Fibroblast of peridontal ligament (primary cell): ENCODE measurements at regions not wholly inside any gene's neighbourhood (a gene's known extent, or its start where the extent isn't known, plus 50 kb on each side); places are given as distances from the start of the nearest gene placed in this dataset.
A peak's percentile ranks its signal among the peaks of the same experiment; 100 is the strongest.

Experiments used
- DNase-seq: peaks from one replicate; pipeline ENCODE4 v3.0.0-alpha.2; 2010; ENCODE audit errors: extremely low read depth

DNA sequence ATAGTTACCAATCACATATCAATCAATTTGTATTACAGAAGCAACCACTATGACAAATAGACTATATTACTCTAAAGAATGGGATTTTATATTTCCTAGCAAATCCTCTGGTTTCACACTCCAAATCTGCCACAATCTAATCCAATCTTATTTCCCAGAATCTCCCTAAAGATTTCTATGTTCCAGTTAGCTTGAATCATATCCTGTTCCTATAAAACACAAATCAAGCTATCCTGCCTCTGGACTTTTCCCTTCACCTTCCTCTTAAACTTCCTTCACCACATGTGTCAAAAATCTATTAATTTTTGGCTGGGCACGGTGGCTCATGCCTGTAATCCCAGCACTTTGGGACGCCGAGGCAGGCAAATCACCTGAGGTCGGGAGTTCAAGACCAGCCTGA, 50.0 kb downstream of the PIK3C2A start:
- no peak for DNase-seq

DNA sequence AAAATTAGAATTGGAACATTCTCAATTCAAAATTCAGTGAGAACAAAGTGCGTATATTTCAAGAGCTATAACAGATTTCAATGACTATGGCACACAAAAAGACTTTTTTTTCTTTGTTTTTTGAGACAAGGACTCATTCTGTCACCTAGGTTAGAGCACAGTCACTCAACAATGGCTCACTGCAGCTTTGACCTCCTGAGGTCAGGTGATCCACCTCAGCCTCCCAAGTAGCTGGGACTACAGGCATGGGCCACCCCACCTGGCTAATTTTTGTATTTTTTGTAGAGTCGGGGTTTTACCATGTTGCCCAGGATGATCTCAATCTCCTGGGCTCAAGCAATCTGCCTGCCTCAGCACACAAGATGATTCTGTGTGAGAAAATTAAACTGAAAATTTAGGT, 51.5 kb downstream of the PIK3C2A start:
- no peak for DNase-seq

DNA sequence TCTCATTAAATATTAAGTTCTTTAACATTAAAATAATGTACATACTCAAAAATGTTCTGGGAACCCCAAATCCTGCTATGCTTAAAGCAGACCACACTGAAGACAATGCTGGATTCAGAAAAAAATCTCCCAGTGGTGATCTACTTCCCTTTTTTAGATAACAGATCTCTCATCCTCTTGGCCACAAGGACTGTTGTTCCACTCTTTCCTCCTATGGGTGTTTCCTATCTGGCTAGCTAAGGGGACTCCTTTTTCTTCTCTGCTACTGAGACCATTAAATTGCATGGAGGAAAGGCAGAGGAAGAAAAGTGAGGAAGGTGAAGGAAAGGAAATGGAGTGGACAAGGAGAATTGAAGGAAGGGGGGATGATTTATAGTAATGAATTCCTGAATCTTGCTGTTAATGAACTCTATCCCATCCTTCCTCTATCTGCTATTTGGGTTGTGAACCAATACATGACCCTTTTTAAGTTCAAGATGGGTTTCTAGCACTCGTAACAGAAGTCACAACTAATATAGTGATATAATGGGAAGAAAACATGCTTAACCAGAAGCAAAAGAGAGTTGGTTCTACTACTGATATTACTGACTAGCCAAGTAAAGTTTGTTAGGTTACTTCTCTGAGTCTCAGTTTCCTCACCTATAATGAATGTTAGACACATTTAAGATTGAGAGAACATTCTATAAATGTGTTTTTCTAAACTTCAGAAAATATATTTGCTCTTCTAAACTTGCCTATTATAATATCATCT, 53.2 kb downstream of the PIK3C2A start:
- DNase-seq = no peak

DNA sequence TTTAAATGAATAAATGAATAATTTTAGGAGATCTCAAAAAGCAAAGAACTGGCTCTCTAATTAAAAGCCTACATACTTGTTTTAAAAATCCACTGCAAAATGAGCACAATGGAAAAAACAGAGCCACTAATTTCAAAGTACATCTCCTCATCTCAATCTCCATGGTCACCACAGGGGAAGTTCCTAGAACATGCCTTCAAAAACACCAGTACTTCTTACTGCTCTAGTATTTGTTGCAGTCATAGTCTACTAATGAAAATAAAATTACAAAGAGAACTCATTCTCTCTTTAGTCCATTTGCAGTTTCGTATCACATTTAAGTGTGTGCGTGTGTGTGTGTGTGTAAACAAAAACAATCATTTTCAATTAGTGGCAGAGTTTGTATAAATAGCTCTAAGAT, 54.0 kb downstream of the PIK3C2A start:
- DNase-seq = no peak

DNA sequence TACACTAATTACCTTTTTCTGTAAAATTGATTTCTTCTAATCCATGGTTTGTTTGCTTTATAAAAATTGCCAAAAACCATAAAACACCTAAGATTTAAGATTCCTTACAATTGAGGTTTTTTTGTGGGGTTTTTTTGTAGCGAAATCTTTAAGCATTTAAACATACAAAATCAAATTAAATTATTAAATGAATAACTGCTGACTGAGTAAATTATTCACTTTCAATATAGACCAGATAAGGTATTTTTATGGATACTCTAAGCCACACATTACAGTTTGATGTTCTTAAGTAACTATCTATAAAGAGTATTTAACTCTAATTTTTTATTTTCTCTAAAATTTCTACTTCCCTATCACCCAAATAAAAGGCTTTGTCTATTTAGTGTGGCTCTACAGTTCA, 55.5 kb downstream of the PIK3C2A start:
- no peak for DNase-seq

DNA sequence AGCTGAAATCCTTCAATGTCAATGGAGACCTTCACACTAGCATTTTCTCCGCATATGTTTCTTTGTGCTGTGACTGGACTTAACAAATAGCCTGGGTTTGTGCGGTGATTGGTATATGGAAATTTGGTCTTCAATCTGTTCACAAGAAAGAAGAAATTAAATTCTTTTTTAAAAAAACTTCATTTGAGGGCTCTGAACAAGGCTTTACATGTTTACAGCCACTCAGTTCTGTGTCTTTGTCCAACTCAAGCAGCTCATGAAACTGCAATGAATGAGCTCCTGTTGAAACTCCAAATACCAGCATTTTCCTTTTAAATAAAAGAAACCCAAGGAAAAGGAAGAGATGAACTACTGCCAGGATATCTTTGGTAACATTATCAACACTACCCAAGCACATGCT, 57.3 kb downstream of the PIK3C2A start:
- DNase-seq = no peak

DNA sequence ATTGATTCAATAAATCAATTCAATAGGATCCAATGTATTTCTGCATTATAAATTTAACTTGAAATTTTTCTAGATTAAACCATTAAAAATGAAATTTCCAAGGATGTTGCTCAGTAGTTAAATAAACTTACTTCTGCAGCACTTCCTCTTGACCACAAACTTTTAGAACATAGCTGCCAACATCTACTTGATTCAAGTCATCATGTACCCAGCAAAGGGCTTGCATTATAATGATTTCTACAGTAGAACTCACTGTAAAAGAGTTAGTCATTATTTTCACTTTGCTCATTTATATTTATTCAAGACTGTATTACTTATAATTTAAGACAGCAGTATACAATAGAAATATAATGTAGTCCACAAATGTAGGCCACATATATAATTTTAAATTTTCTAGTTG, 59.2 kb downstream of the PIK3C2A start:
- DNase-seq = peak; percentile 42

DNA sequence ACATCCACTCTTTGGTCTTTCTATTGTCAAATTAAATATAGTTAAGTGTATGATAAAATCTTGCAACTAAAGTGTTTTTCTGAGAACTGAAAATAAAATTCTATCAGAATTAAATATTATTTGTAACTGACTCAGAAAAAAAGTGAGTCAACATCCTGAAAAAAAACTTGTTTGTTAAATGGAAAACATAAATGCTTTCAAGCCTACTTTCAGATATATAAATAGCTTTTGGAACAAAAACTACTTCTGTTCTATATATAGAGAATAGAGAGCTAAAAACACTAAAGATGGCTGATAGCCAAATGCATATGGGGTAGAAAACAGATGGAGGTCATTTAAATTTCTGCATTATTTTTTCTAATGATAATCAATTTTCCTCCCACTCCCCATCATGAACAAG, 61.8 kb downstream of the PIK3C2A start:
- DNase-seq = no peak

DNA sequence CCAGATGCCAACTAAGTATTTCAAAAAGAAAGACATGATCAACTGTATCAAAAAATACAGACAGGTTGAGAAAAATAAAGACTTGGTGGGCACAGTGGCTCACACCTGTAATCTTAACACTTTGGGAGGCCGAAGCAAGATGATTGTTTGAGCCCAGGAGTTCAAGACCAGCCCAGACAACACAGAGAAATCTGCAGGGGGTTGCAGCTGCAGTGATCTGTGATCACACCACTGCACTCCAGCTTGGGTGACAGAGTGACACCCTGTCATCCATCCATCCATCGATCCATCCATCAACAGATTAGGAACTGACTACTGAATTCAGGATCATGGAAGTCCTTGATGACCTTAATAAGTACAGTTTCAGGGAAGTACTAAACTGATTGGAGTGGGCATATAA, 65.0 kb upstream of the RPS13 start:
- DNase-seq = no peak

DNA sequence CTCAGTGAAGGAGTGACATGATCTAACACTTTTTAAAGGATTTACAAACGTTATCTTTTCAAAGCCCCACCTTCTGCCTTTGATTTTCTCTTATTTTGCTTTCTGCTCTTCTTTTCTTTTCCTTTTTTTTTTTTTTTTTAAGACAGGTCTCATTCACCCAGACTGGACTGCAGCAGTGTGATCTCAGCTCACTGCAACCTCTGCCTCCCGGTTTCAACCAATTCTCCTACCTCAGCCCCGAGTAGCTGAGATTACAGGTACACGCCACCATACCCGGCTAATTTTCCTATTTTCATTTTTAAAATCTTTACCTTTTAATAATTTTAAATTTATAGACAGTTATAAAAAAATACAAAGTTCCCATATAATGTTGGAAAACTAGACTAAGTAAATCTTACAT, 63.7 kb upstream of the RPS13 start:
- no peak for DNase-seq

DNA sequence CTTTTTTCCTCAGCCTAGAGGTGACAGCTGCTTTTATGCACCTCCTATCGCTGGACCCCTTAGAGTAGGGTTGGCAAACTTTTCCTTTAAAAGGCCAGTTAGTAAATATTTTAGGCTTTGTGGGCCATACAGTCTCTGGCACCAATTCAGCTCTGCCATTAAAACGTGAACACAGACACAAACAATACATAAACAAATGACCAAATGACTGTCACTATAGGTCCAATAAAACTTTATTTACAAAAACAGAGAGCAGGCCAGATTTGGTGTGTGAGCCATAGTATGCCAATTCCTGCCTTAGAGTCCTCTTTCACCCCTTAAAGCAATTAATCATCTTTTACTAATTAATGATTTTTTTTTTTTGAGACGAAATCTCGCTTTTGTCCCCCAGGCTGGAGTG, 61.1 kb upstream of the RPS13 start:
- DNase-seq = no peak

DNA sequence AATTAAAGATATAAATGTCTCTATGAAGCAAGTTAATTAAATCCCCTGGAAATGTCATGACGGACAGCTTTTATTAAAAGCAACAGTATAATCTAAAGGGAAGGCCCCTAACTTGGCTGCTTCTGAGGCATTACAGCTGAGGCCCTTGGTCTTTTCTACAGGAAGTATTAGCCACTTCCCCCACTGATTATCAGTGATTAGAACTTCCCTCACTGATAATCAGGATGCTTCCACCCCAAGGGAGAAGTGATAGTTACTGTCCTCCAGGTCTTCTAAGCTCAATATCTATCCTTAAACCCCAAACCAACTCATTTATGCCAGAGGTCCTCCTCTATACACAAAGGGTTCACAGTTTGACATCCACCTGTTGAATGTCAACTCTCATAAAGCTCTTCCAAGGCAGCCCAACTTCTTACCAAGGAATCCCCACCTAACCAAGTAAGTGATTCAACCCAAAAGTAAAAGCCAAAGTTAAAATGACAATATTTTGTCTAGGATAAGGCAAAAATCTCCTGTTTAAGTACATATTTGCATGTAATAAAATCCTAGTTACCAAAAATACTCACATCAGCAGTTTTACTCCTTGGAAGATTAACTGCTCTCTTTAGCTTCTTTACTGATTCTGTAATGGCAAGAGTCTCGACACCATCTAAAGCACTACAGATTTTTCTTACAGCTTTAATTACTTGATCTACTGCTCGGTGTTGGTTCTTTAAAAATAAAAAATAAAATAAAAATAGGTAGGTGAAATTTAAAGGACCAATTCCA, 58.6 kb upstream of the RPS13 start:
- no peak for DNase-seq

DNA sequence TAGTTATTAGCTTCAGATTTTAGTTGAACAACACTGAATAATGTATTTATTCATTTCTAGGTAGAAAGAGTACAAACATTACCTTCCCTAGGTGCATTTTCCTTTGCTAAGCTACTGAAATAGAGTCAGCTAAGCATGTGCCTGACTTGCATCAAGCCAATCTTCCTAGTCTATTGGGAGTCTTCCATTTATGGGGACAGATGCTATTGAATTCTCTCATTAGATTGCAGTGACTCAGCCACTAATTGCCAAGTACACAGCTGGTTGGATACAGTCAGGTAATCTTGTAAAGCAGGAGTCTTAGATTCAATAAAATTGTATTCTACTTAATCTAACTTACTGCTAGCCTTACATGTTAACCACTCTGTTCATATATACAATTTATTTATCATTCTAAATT, 55.2 kb upstream of the RPS13 start:
- DNase-seq = no peak

DNA sequence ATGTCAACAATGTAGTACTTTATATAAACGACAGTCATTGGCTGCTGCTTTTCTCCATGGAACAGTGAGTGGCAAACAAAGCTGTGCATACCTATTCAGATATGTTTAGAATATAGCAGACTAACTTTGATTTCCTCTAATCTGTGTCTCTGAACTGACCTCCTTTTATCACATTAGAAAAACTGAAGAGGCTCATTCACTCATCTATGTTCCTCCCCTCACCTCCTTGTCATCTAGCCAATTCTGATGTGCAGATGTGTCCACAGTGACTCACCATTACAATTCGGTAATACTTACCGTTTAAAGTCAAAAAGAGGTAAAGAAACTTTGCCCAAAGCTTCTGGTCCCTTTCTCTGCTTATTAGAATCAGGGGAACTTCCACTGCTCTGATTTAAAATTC, 51.5 kb upstream of the RPS13 start:
- no peak for DNase-seq
